A549 (cell line): ENCODE measurements at regions not wholly inside any gene's neighbourhood (a gene's known extent, or its start where the extent isn't known, plus 50 kb on each side); places are given as distances from the start of the nearest gene placed in this dataset.

Experiments
- CTCF ChIP-seq: fragments of >200 bp; sonication (Bioruptor Twin); formaldehyde crosslinking; IDR thresholded peaks from 3 replicates; pipeline ENCODE4 v1.5.1; 2016
- EP300 ChIP-seq, 2 experiments: fragments of >200 bp; sonication (Bioruptor Twin); formaldehyde crosslinking; IDR thresholded peaks; 2 replicates in 1 of 2; 3 replicates in 1 of 2; pipeline ENCODE4 v1.6.1; 2016 to 2017
- MAFK ChIP-seq: fragments of 450-650 bp; IDR thresholded peaks from 2 replicates; pipeline ENCODE4 v1.6.1; 2014; ENCODE audit not compliant: partially characterized antibody
- NFE2L2 ChIP-seq: fragments of 150-350 bp; conservative IDR thresholded peaks from 2 replicates; pipeline ENCODE4 v1.6.1; 2014; ENCODE audit warnings: low read length
- POLR2A ChIP-seq: IDR thresholded peaks from 2 replicates; pipeline ENCODE4 v1.6.1; 2012; ENCODE audit warnings: mild to moderate bottlenecking, low read length
- REST ChIP-seq: fragments of 200-600 bp; sonication (generic); IDR thresholded peaks from 2 replicates; pipeline ENCODE4 v1.6.1; 2016; ENCODE audit warnings: antibody characterized with exemption, mild to moderate bottlenecking, moderate library complexity
- SMC3 ChIP-seq: fragments of >200 bp; sonication (Bioruptor Twin); formaldehyde crosslinking; IDR thresholded peaks from 3 replicates; pipeline ENCODE4 v1.6.1; 2018; ENCODE audit warnings: inconsistent platforms
- ZSCAN20 ChIP-seq: fragments of 250-450 bp; sonication (Bioruptor Pico); IDR thresholded peaks from 2 replicates; pipeline ENCODE4 v1.8.0; 2022; ENCODE audit warnings: mild to moderate bottlenecking, moderate library complexity

DNA sequence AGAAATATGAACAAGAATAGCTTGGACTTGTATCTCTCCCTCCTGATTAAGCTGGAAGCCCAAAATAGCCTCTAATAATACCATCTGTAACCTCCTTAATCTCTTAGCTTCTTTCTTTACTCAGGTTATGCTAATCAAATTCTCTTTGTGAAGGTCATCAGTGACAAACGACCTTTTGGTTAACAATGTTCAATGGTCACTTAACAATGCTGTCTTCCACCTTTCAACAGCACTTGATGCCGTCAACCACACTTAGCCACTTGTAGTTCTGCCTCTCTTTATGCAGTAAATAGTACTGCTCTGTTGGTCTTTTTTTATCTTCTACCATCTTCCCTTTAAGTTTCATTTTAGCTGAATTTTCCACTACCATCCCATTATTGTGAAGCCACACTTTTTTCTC is 476.6 kb upstream of the TGFBR2 start:
- TF ChIP-seq POLR2A (no peak), NFE2L2 (no peak), MAFK (no peak), EP300 (IDR thresholded peaks at IDR 0.05) (no peak), REST (no peak), CTCF (no peak), SMC3 (no peak), ZSCAN20 (CRISPR knock-in tag) (no peak)
